ENCODE measurements at regions not wholly inside any gene's neighbourhood (a gene's known extent, or its start where the extent isn't known, plus 50 kb on each side); places are given as distances from the start of the nearest gene placed in this dataset.

DNA sequence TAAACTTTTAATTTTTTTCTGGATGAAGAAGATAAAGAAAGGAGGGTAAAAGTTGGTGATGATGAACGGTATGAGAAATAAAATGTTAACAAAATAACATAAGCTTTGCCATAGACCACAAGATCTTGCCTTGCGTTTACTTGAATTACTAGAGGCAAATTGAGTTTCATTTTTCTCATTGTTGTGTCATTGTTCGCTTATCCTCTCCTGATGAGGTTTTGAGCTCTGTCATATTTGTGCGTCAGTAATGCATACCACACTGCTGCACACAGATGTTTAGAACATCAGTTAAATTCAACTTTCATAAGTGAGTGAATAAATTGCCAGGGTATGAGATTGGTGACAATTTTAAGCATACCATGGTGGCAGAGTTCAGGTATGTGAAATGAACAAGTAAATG is 843.6 kb downstream of the SUCLG1 start:
- no peaks in the 10 kb centered on the region for H3K4me1 ChIP-seq
- H3K36me3 ChIP-seq, result no peaks in the 10 kb centered on the region
- H3K27ac ChIP-seq, result no peak overlapping the region
- H3K9me3 ChIP-seq, result no peaks in the 10 kb centered on the region
- no peak for DNase-seq
- H3K4me3 ChIP-seq, result no peak overlapping the region
- no peak for TF ChIP-seq CTCF (IDR thresholded peaks at IDR 0.05)
- no peak for TF ChIP-seq POLR2A (IDR thresholded peaks at IDR 0.05)
- no peaks in the 10 kb centered on the region for H3K27me3 ChIP-seq

- TF ChIP-seq CTCF (IDR thresholded peaks at IDR 0.05) (no peak), POLR2A (IDR thresholded peaks at IDR 0.05) (no peak)
- no peaks in the 10 kb centered on the region for H3K4me1 ChIP-seq
- no peak for DNase-seq
- H3K4me3 ChIP-seq, result no peak overlapping the region
- no peak overlapping the region for H3K27ac ChIP-seq
- no peaks in the 10 kb centered on the region for H3K9me3 ChIP-seq
- H3K36me3 ChIP-seq, result no peaks in the 10 kb centered on the region
- no peaks in the 10 kb centered on the region for H3K27me3 ChIP-seq
Measured at GRCh38 chr2:83613178-83613577, 845.9 kb downstream of the SUCLG1 start.

- Histone ChIP-seq H3K27ac (no peak overlapping the region), H3K36me3 (no peaks in the 10 kb centered on the region), H3K4me3 (no peak overlapping the region), H3K9me3 (no peaks in the 10 kb centered on the region), H3K27me3 (no peaks in the 10 kb centered on the region), H3K4me1 (no peaks in the 10 kb centered on the region)
- TF ChIP-seq CTCF (IDR thresholded peaks at IDR 0.05) (no peak), POLR2A (IDR thresholded peaks at IDR 0.05) (no peak)
- no peak for DNase-seq
Measured at GRCh38 chr2:83602753-83603152, 856.3 kb downstream of the SUCLG1 start.

- no peak for TF ChIP-seq CTCF (IDR thresholded peaks at IDR 0.05)
- TF ChIP-seq POLR2A (IDR thresholded peaks at IDR 0.05), result no peak
Measured at GRCh38 chr2:83596592-83597282, 862.3 kb downstream of the SUCLG1 start.

DNA sequence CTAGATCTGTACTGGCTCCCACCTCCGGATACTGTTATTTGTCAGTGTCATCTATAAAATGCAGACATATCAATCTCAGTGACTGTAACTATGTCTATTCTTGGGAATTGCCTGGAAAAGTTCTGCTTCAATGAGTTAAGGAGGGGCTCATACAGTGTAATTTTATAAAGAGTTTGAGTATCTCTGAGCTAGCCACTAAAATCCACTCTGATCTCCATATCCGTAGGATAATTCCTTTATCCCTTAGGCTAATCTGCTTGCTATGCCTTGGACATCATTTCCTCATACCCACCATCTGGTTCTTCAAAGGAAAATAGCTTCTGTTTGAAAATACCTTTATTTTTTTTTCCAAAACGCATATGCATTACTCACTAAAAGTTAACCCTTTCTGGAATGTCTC is 863.2 kb downstream of the SUCLG1 start:
- DNase-seq, result no peak
- Histone ChIP-seq H3K9me3 (no peaks in the 10 kb centered on the region), H3K27me3 (no peaks in the 10 kb centered on the region), H3K4me3 (no peak overlapping the region), H3K27ac (no peak overlapping the region), H3K4me1 (no peaks in the 10 kb centered on the region), H3K36me3 (no peaks in the 10 kb centered on the region)
- no peak for TF ChIP-seq CTCF (IDR thresholded peaks at IDR 0.05)
- TF ChIP-seq POLR2A (IDR thresholded peaks at IDR 0.05), result no peak

More at GRCh38 chr2:83596592-83597282, 862.3 kb downstream of the SUCLG1 start:
- Histone ChIP-seq H3K36me3 (no peaks in the 10 kb centered on the region), H3K27me3 (no peaks in the 10 kb centered on the region), H3K9me3 (no peaks in the 10 kb centered on the region), H3K4me1 (no peaks in the 10 kb centered on the region), H3K27ac (no peak overlapping the region), H3K4me3 (no peak overlapping the region)
- DNase-seq, result no peak
